HG03280 (cell line): ENCODE measurements at regions not wholly inside any gene's neighbourhood (a gene's known extent, or its start where the extent isn't known, plus 50 kb on each side); places are given as distances from the start of the nearest gene placed in this dataset.

Experiments used
- ATAC-seq: cut with Tn5 transposase; IDR thresholded peaks from one replicate; pipeline ENCODE4 v1.9.1; 2021; ENCODE audit warnings: mild to moderate bottlenecking, moderate library complexity; ENCODE audit not compliant: unreplicated experiment

- no peak for ATAC-seq
Observed at GRCh38 chr12:92294676-92295440, 149.2 kb upstream of the BTG1 start.

GRCh38 chr12:92292016-92292415 is 146.4 kb upstream of the BTG1 start:
- no peak for ATAC-seq

GRCh38 chr12:92290886-92291285 is 145.2 kb upstream of the BTG1 start:
- no peak for ATAC-seq

DNA sequence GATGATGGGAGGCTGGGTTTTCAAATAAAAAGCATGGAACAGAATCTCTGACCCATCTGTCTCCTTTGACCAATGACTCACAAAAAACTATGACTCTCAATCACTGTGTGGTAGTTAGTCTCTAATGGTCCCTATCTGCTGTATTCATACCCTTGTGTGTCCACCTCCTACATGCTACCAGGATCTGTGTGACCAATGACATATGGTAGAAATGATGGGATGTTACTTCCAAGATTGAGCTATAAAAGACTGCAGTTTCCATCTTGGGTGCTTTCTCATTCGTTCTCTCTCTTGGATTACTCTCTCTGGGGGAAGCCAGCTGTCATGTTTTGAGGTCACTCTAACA is 144.7 kb upstream of the BTG1 start:
- ATAC-seq, result no peak

DNA sequence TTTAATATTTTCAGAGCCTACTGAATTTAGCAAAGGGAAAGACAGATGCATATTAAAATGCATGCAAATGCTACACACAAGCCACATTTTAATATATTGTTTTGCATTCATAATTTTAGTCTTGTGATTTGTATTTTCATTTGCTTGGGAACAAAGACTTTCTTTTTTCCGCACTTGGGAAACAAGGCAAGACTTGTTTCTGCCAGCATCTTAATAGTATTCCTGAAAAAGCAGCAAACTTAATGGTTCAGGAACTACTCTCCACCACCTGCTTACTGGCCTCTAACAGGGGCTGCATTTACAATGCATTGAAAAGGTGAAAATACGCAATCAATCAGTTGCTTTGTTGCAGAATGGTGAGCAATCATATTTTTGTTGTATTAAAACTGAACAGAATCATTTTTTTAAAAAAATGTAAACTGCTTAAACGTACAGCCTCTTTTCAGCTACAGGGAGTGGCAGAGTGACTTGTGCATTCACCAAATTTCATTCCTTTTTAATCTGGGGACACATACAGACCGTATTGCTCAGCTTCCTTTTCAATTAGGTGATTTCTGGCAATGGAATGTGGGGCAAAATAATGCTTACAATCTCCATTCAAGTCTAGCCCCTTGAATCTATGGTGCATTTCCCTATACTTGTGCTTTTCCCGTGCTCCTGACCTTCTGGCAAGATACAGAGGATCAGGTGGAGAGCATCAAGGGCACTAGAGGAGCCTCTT is 144.1 kb upstream of the BTG1 start:
- ATAC-seq, result no peak

DNA sequence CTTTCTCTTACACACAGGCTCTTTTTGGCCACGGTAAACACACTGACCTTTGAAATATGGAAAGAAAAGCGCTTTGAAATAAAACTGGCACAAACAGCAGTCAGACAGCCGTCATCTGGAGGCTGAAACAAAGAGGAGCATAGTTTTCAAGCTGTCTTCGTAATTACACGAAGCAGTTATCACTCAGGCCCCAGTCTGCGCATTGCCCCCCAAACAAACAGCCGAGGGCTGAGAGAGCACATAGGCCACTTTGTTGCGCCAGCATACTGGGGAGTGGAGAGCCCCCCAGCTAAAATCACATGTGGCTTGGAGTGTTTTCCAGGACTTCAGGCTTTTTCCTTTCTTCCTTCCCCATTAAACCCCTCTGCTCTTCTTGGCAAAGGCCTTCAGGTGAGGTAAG is 142.9 kb upstream of the BTG1 start:
- no peak for ATAC-seq

DNA sequence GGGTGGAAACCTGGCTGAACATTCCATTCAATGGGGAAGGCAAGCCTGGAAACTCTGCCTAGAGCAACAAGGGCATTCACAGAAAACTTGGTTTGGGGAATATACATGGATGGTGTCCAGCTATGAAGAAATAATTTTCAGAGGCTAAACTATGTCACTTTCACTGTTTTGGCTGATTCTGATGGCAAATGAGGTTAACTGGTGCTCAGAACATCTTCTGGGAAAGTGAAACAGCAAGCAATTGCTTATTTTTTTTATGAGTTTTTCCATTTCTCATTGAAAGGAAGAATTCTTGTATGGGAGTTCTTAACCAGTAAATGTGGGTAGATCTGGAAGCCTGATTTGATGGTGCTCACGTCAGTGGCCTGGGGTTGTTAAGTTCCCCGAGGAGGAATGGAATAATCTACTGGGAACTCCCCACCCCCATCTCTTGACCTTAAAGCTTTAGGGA is 132.8 kb upstream of the BTG1 start:
- no peak for ATAC-seq

DNA sequence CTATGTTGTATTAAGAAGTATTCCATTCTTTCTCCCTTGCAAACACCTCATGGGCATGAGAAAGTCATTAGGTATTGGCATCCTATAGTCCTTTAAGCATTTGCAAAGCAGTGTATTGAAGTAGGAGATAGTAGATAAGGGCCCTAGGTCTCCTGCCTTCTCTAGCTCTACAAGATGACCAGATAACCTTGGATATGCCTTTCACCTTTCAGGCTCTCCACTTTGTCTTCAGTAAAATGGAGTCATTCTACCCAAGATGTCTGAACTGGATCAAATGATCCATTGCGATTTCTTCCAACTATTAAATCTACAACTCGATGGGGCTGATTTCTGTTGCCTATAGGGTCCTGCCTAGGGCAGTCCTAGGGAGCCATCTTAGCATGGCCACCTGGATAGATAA is 132.1 kb upstream of the BTG1 start:
- no peak for ATAC-seq

- no peak for ATAC-seq
Observed at GRCh38 chr12:92276276-92276675, 130.6 kb upstream of the BTG1 start.

- ATAC-seq, result no peak
Observed at GRCh38 chr12:92275443-92276154, 130.0 kb upstream of the BTG1 start.

- ATAC-seq, result no peak
Observed at GRCh38 chr12:92273076-92273475, 127.4 kb upstream of the BTG1 start.

DNA sequence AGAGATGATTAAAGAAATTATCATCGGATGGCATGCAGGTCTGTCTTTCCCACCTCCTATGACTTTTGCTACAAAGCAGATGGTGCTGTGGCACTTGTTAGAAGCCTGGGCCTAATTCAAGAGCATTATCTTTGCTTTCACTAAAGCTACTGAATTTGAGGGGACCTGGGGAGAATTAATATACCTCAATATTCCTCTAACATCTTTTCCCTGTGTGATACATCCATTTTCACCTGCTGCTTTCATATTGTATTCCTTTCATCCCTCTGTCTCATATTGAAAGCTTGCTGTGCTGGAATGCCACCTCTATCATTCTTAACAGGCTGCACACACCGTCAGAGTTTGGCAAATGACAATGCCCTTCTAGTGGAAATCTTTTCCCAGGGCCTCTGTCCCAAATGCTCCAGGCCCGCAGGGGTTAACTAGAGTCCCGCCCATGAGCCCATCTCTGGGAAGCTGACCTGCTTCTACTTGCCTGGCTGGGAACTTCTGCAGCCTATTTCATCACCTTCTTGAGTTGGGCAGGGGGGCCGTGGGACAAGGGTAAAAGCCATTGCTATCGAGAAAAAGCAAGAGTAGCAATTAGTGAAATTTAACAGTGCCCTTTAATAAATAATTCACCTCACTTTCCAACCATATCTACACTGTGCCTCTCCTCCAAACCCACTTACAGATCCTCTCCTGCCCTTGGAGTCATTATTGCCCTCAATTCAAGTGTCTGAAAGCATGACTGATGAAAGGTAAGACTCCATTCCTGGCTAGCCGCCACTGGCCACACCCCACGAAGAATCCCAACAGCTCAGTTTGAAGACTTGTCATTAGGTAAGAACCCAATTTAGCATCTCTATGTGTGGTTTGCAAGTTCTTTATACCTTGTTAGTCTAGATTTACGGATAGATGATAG is 126.7 kb upstream of the BTG1 start:
- no peak for ATAC-seq

GRCh38 chr12:92271341-92271740 is 125.7 kb upstream of the BTG1 start:
- no peak for ATAC-seq

GRCh38 chr12:92270521-92270920 is 124.9 kb upstream of the BTG1 start:
- ATAC-seq, result no peak

- no peak for ATAC-seq
Observed at GRCh38 chr12:92268946-92269345, 123.3 kb upstream of the BTG1 start.

- ATAC-seq, result no peak
Observed at GRCh38 chr12:92261692-92262091, 116.0 kb upstream of the BTG1 start.

DNA sequence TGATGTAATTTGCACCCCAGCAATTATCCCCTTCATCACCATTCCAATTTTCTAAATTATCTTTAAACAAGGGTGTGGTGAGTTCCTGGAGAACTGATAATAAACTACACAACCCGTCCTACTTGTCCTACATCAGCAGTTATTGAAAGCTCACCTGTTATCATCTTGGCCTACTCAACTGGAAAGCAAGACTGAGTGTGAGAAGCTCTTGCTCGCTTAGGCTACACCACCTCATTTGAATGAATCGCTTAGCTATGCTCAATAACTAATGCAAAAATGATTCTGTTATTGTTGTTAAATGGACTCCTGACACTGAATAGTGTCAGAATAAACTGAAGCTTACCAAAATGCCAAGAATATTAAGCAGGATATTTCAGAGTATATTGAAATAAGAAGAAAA is 115.4 kb upstream of the BTG1 start:
- ATAC-seq, result no peak

DNA sequence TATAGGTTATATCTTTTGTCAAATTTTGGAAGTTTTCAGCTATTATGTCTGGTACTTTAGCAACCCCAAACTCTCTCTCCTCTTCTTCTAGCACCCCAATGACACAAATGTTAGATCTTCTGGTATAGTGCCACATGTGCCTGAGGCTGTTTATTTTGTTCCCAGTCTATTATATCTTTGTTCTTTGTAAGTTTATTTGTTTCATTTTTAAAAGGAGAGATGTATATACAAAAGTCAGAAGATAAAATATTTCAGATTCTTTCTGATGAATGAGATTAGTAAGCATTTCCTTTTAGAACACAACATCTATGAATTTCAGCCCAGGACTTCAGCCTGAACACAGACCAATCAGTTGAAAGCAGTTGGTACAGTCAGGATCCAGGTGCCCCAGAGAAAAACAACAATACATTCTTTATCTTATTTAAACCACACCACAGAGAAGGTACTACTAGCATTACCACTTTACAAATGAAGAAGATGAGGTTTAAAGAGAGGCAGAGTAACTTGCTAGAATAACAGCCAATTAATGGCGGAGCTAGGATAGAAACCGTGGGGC is 114.1 kb upstream of the BTG1 start:
- ATAC-seq, result no peak

GRCh38 chr12:92259291-92259690 is 113.6 kb upstream of the BTG1 start:
- ATAC-seq, result no peak

GRCh38 chr12:92257261-92257660 is 111.6 kb upstream of the BTG1 start:
- no peak for ATAC-seq

DNA sequence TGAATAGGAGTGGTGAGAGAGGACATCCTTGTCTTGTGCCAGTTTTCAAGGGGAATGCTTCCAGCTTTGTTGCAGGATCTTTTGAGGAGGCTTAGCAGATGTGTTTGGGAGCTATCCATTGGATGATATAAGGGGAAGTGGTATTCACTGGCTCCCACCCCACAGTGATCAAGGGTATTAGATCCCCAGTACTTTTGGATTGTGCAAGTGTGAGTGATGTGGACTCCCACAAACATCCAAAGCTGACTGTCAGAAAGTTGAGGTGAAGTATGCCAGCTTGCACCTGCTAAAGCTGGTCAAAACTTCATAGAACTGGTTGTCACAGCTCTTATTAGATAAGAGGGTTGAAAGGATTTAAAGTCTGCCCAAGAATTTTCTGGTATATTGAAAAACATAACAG is 110.1 kb upstream of the BTG1 start:
- no peak for ATAC-seq
